Limb (tissue), 2 donors: ENCODE measurements at regions not wholly inside any gene's neighbourhood (a gene's known extent, or its start where the extent isn't known, plus 50 kb on each side); places are given as distances from the start of the nearest gene placed in this dataset.
"Not testable (repeated sequence)": the region's sequence is repeated elsewhere in the genome, so short reads cannot be mapped to it uniquely, and the experiment has no call there.

Experiments used
- DNase-seq, 2 donors: peaks; one replicate each; pipeline ENCODE4 v3.0.0-alpha.2; 2016; ENCODE audit errors: extremely low spot score in 2 of 2

GRCh38 chr16:85435700-85436099 is 177.4 kb upstream of the GSE1 start:
- no peak for DNase-seq

- DNase-seq = no peak
Measured at GRCh38 chr16:85436207-85436606, 176.9 kb upstream of the GSE1 start.

- peak; percentile 65 to 75 for DNase-seq
Measured at GRCh38 chr16:85436636-85437165, 176.4 kb upstream of the GSE1 start.

GRCh38 chr16:85437166-85438052 is 175.7 kb upstream of the GSE1 start:
- peak in 1 of 2 donors; percentile 72 for DNase-seq

- no peak for DNase-seq
Measured at GRCh38 chr16:85438981-85439685, 174.0 kb upstream of the GSE1 start.

GRCh38 chr16:85440744-85441143 is 172.4 kb upstream of the GSE1 start:
- no peak for DNase-seq

- DNase-seq = no peak
Measured at GRCh38 chr16:85441189-85441889, 171.8 kb upstream of the GSE1 start.

GRCh38 chr16:85441890-85442670 is 171.0 kb upstream of the GSE1 start:
- DNase-seq = no peak

GRCh38 chr16:85443116-85443515 is 170.0 kb upstream of the GSE1 start:
- DNase-seq = no peak

GRCh38 chr16:85443531-85443930 is 169.6 kb upstream of the GSE1 start:
- no peak for DNase-seq

- DNase-seq = no peak
Measured at GRCh38 chr16:85445064-85445778, 167.9 kb upstream of the GSE1 start.

- DNase-seq = no peak
Measured at GRCh38 chr16:85445779-85446222, 167.3 kb upstream of the GSE1 start.

- no peak for DNase-seq
Measured at GRCh38 chr16:85446951-85447692, 166.0 kb upstream of the GSE1 start.

- DNase-seq = no peak
Measured at GRCh38 chr16:85447693-85448313, 165.3 kb upstream of the GSE1 start.

GRCh38 chr16:85448557-85449190 is 164.4 kb upstream of the GSE1 start:
- peak in 1 of 2 donors; percentile 81 for DNase-seq

- no peak for DNase-seq
Measured at GRCh38 chr16:85449191-85449884, 163.8 kb upstream of the GSE1 start.

- DNase-seq = peak in 1 of 2 donors; percentile 35
Measured at GRCh38 chr16:85449885-85450245, 163.3 kb upstream of the GSE1 start.

- DNase-seq = not testable (repeated sequence)
Measured at GRCh38 chr16:85451142-85451541, 162.0 kb upstream of the GSE1 start.
